ENCODE measurements at regions not wholly inside any gene's neighbourhood (a gene's known extent, or its start where the extent isn't known, plus 50 kb on each side); places are given as distances from the start of the nearest gene placed in this dataset.

DNA sequence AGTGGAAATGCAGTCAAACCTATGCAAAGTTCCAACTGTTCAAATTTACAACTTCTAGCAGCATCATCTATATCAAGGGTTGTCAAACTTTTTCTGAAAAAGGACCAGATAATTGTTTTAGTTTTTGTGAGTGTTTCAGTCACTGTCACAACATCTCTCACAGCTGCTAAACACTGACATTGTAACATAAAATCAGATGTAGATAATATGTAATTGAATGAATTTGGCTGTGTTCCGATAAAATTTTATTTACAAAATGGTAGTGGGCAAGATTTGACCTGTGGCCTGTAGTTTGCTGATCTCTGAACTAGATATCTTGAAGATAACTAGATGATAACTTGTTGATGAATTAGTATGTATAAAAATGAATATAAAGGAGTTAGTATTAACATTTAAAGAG is 1679.1 kb upstream of the PCDH20 start:
- no peak for DNase-seq

DNA sequence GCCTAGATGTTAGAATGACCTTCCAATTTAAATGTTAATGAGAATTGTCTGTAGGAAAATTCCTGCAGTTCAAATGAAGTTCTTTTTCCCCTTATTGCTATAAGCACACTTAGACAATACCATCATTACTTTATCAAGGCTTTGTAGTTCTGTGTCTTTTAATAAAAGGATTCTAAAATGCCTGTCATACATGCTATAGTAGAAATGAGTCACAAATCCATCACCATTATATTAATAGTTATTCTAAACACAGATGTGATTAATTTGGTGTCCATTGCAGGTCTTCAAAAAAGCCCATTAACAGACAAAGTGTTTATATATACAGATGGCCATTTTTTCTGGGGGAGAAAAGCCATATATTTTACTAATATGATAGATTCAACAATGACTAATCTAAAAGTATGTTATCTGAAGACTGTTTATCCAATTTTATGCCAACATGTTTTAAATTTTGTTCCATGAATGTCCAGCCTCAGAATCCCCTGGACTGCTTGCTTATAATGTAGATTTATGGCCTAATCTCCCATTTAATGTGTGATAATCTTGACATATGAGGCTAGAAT is 1678.3 kb upstream of the PCDH20 start:
- DNase-seq: no peak

DNA sequence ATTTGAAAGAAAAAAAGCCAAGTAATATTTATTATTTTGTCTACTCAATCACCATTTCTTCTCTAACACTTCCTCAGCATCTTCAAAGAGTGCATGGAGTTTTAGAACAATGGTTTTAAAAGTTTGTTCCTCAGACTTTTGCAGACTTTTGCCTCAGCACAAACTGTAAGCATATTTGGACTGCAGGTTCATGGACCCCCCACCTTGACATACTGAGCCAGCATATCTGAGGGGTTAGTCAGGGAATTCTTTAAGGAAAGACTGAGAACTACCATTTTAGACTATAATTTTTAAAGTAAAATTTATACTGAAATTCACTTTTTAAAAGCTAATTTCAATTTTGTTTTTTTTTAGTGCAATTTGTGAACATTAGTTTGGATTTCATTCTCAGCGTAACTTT is 1676.8 kb upstream of the PCDH20 start:
- DNase-seq: no peak

DNA sequence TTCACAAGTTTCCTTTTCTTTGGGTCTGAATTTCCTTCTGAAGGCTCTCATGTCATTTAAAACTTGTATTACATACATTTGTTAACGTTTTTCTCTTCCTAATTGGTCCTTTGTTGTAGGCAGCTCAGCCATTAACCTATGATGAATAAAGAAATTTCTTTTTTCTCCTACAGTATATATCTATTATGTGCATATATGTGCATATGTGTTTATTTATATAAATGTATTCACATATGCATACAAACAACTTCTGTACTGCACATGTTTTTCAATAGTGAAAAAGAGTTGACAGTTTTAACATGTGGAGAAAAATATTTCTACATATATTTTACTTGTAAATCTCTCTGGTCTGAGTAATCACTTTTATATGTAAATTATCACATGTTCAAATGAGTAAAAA is 1674.9 kb upstream of the PCDH20 start:
- DNase-seq: no peak

DNA sequence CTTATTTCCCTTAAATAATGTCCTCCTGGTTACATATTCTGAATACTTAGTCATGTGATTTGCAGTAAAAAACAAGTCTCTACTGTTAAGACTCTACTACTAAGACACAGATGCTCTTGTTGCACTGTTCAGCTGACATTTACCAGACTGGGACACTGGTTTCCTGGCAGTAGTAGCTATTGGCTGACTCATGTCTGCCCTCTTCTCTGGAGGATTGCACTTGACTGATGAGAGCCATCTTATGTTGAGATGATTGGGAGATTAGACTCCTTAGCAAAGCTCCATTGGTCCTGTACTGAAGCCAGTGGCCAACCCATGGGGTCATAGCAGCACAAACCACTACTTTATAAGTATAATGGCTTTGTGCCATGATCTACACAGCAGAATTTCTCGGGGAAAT is 1672.6 kb upstream of the PCDH20 start:
- no peak for DNase-seq

DNA sequence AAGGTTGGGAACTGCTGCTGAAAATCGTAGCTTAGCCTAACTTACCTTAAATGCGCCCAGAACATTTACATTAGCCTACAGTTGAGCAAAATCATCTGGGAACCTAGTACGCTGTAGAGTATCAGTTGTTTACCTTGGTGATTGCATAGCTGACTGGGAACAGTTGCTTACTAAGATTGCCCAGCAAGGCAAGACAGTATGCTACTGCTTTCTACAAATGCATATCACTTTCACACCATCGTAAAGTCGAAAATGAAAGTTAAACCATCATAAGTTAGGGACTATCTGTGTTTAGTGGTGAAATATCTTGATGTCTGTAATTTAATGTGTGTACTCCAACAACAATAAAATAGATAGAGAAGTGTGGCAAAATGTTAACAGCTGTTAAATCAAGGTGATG is 1670.6 kb upstream of the PCDH20 start:
- no peak for DNase-seq

DNA sequence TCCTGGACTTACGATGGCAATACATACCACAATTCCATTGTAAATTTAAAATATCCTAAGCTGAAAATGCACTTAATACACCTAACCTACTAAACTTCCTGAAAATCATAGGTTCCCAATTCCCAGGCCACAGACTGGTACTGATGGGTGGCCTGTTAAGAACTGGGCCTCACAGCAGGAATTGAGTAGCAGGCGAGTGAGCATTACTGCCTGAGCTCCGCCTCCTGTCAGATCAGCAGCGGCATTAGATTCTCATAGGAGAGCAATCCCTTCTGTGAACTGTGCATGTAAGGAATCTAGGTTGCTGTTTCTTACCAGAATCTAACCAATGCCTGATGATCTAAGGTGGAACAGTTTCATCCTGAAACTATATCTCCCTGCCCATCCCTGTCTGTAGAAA is 1670.2 kb upstream of the PCDH20 start:
- DNase-seq: no peak

DNA sequence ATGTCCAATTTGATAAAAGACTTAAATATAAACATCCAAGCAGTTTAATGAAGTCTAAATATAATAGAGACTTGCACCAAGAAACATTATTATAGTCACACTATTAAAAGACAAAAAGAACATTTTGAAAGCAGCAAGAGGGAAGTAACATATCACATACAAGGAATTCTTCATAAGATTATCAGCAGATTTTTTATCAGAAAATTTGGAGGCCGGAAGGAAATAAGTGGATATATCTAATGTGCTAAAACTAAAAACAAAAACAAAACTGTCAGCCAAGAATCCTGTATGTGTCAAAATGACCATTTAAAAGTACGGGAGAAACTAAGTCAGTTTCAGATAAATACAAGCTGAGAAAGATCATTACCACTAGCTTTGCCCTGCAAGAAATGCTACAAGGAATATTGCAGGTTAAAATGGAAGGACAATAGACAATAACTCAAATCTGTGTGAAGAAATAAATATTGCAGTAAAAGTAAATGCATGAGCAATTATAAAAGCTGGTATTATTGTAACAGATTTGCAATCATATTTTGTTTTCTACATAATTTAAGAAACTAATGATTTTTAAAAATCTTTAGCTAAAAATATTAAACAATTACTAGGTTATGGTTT is 1665.9 kb upstream of the PCDH20 start:
- no peak for DNase-seq

DNA sequence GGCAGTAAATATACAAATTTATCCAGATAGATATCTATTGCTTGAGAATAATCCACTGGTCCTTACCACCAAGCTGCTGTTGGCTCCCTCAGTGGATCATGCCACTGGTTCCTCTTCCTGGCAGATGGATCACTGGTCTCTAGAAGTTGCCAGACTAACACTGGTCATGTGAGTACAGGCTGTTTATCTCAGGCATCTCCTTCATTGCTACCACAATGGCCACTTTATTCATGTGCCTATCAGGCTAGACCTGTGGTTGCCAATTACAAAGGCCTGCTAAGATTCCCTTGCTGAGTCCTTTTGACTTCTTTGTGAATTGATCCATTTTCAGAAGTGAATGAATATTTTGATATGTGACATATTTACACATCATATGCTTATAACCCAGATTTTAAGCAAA is 1659.5 kb upstream of the PCDH20 start:
- no peak for DNase-seq

DNA sequence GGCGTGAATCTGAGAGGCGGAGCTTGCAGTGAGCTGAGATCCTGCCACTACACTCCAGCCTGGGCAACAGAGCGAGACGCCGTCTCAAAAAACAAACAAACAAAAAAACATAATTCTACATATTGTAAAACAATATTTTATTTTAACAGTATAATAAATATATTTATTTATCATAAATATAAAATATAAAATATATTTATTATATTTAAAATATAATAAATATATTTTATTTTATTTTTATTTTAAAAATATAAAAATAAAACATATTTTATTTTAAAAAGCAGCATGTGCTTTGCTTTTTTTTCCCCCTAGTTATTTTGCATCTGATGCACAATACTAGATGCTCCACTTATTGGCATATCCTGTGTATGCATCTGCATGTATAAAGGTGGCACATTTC is 1634.6 kb upstream of the PCDH20 start:
- no peak for DNase-seq

DNA sequence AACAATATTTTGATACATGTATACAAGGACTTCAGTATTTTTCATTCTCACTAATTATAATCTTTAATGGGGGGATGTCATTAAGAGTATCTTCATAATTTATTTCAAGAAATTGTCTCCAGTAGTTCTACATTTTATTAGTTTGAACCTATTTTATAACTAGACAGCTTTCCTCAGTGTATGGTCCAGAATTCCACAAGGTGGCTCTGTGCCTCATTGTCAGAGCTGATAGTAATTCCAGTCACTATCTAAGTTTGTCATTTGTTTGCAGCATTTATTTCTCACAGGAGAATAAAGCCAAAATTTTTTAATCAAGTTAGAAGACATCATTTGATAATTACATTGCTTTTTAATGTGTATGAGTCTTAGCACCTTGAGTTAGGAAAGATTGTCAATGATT is 1633.0 kb upstream of the PCDH20 start:
- no peak for DNase-seq

DNA sequence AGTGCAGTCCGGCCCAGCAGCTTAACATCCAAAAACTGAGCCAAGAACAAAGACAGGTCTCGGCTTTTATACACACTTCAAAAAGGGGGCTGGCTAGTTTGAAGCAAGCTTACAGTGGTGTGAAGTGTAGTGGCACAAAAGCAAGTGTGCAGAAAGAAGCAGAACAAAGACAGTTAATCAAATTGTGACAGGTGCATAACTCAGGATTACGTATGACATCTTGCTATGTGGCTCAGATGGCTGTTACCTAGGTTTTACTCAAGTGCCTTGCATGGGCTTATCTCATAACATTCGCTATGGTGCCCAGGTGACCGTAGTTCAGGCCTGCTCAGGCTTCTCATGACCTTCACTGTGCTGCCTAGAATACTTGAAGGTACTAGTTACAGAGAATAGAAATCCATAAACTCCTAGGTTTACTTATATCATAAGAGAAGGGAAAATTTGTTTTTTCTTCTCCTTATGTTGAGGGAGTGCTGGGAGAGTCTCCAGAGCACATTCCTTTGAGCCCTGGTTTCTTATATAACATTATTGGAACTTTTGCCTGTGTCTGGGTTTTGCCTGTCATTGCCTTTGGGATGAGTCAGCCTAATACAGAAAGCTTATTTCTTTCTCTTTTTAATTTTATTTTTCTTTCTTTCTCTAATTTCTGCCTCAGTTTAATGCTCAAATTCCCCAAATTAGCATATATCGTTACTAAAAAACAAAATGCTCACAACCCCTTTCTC is 1629.1 kb upstream of the PCDH20 start:
- DNase-seq: no peak

DNA sequence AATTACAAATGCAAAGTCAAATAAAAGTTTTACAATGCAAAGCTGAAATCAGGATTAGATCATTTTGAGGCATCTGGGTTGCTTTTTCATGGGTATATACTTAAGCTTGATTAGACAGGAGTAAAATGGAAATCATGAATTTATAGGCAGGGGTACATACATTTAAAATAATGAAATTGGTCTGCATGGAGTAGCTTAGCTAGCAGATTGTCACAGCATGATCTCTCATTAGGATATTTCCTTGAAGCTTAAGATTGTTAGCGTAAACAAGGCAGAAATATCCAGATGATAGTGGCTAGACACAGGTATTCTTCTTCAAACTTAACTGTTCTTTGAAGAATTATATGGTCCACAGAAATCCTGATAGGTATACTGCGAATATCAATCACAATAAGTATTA is 1627.0 kb upstream of the PCDH20 start:
- no peak for DNase-seq

DNA sequence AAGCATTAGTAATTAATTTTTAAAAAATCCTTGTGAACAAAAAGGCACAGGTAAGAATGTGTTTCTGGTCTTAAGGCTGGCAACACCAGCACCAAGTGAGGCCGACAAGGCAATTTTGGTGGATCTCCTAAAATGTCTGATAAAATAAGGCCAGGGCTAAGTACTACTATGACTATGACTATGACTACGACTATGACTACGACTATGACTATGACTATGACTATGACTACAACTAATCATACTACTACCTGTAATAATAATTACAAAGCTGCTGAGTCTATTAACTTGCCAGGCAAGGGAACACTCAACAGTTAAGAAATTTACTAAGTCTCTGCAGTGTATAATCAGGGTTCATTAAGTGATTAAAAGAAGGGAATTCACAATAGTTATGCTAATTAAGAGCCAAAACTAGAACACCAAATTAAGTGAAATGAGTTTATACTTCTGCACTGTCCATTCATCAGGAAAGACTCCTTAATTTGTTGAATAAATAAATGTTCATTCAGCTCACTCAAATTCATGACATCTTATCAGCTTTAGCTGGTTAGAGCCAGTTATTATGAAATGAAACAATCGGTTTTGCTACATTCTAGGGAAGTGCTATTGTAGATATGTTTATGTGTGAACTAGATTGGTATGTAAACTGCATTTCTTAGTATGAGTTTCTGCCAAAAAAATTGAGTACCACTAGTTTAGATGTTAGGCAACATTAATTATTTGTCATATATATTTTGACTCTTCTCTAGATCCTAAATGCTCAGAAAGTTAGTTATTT is 1626.2 kb upstream of the PCDH20 start:
- no peak for DNase-seq

DNA sequence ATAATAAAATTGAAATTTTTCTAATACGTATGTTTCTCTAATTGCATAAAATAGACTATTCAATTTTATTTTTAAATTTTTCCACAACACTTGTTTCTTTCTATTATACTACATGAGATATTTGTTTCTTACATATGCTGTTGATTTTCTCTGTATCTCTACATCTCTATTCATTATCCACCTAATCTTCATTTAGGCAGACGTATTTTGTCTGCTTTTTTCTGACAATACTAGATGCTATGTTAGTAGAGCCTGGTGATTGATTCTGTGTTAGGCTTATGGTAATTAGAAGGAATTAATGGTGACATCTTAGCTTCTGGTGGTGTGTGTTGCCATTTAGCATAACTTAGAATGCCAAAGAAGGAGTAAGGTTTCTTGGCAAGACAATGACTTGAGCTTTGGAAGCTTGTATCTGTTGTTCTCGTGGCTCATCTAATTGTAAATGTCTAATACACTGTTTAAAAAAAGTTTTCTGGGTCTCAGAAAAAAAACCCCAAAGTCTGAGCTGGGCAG is 1610.7 kb upstream of the PCDH20 start:
- DNase-seq: no peak

DNA sequence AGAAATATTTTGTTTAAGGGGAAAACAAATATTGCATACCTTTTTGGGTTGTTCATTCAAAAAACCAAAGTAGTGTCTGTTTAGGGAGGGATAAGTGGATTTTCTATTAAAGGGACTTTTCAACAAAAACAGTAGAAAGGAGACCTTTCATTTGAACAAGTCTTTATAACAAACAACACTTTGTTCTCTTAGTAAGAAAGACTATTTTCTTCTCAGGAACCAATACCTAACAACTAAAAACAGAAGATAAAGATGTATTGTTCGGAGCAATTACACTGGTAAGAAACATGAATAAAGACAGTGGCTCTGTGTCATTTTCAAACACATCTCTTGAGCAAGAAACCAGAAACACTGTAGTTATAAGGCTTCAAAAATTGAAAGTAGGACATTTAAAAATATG is 1610.1 kb upstream of the PCDH20 start:
- DNase-seq: no peak

DNA sequence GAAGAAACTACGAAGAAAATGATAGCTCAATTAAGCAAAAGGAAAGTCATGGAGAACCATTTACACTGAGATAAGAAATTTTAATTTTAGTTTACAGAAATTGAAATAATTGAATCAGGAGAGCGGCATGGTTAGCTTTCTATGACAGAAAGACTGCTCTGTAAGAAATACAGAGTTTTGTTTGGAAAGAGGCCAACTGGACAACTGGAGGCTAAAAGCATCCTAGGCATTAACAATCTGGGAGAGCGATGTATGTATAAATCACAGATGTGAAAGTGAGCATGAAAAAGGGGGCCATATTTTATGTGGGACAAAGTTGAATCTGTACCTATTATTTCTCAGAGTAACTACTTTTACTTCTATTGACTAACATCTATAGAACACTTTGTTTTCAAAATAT is 1608.8 kb upstream of the PCDH20 start:
- DNase-seq: no peak

DNA sequence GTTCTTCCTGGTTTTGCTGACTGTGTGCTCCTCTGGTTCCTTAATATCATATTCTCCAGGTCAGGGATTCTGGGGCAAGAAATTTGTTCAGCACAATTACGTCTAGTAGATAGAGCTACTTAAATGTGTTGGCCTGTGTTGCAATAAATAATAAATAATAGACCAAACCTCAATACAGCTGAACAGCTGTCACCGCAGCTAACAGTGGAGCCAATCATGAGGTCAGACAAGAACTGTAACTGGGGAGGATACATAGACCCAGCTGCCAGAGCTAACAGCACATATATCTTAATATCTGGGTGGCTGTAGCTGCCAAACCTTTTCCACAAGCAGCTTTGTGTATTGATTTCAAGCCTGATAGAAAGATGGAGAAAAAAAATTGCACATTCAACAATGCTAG is 1596.3 kb upstream of the PCDH20 start:
- DNase-seq: no peak

DNA sequence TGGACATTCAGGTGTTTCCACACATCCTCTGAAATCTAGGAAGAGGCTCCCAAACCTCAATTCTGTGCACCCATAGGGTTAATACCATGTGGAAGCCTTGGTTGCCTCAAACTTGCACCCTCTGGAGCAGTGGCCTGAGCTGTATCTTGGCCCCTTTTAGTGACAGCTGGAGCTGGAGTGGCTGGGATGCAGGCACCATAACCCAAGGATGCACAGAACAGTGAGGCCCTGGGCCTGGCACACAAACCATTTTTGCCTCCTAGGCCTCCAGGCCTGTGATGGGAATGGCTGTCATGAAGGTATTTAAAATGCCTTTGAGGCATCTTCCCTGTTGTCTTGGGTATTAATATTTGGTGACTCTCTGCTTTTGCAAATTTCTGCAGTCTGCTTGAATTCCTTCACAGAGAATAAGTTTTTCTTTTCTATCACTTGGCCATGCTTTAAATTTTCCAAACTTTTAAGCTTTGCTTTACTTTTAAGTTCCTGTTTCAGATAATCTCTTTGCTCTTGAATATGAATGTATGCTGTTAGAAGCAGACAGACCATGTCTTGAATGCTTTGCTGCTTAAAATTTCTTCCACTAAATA is 1594.5 kb upstream of the PCDH20 start:
- DNase-seq: no peak

DNA sequence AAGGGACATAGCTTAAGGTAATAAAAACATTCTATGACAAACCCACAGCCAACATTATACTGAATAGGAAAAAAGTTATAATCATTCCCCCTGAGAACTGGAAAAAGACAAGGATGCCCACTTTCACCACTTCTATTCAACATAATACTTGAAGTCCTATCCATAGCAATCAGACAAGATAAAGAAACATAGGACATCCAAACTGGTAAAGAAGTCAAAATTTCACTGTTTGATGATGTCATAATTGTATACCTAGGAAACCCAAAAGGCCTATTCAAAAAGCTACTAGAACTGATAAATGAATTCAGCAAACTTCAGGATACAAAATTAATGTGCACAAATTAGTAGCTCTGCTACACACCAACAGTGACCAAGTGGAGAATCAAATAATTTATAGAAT is 1590.0 kb upstream of the PCDH20 start:
- DNase-seq: no peak

DNA sequence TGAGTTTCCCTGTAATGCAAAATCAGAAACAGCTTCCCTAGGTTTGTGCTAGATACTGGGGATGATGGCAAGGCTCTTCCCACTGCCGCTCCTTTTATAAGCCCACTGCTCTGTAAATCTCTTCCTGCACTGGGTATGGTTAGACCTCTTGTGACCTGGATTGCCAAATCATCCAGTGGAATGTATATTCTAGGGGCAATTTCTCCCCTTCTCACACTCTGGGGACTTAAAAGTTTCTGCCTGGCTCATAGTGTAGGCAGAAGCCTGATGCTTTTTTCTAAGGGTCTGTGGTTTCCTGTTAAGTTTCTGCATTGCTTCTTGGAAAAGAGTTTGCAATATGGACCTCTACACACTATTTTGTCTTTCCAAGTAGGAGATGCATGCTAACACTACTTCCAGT is 1582.0 kb upstream of the PCDH20 start:
- no peak for DNase-seq

DNA sequence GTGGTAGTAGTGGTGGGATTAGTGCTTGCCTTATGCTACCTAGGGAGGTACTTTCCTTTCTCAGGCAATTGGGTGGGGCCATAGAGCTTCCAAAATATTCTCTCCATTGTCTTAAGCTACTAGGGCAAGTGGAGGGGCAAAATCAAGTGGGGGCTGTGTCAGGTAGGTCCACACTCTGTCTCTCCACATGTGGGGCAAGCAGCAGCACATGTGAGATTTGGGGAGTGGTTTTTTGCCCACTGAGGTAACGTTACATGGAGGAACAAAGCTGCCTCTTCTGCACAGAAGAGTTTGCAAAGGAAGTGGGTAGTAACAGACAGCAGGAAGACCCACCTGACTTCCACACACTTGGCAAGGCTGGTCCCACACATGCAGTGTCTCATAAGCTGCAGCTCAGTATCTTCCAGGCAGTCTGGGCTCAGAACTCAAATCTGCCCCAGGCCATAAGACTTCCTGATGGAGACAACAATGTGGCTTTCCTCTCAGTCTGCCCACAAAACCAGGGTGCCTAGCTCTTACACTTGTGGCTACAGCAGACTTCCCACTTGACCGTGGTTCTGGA is 1581.5 kb upstream of the PCDH20 start:
- DNase-seq: no peak

DNA sequence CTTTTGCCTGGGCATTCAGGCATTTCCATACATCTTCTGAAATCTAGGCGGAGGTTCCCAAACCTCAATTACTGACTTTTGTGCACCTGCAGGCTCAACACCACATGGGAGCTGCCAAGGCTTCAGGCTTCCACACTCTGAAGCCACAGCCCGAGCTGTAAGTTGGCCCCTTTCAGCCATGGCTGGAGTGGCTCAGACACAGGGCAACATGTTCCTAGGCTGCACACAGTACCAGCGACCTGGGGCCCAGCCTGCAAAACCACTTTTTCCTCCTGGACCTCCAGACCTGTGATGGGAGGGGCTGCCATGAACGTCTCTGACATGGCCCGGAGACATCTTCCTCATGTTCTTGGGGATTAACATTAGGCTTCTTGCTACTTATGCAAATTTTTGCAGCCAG is 1558.2 kb upstream of the PCDH20 start:
- no peak for DNase-seq
